ENCODE measurements at regions not wholly inside any gene's neighbourhood (a gene's known extent, or its start where the extent isn't known, plus 50 kb on each side); places are given as distances from the start of the nearest gene placed in this dataset.

DNA sequence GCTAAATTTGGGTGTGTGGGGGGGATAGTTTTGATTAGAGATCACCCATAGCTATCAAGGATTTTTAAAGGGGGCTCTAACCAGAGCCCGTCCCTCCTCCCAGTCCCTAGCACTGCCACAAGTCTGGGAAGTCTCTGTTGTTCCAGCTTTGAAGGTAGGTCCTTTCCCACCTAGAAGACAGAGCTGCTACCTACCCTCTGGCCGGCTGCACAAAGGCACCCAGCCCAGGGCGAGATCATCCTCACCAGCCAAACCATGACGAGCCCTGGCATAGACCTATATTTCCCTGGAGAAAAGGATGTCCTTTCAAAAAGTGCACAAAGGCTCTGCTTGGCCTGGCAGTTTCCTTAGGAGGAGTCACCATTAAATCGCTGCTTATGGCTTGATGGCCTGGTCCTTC lies 147.8 kb downstream of the CYP26A1 start:
- TF ChIP-seq POLR2AphosphoS5 (IDR thresholded peaks at IDR 0.05): no peak
- no peak for TF ChIP-seq TAF1 (IDR thresholded peaks at IDR 0.05; ENCODE audit: low read depth)
- TF ChIP-seq EZH2 (IDR thresholded peaks at IDR 0.05; ENCODE audit: borderline replicate concordance, insufficient read depth, low read length, poor library complexity, severe bottlenecking): no peak
- no peak for TF ChIP-seq EP300 (conservative IDR thresholded peaks at IDR 0.05; ENCODE audit: poor library complexity, severe bottlenecking)
- TF ChIP-seq RAD21 (conservative IDR thresholded peaks at IDR 0.05): no peak
- TF ChIP-seq MXI1 (conservative IDR thresholded peaks at IDR 0.05; ENCODE audit: poor library complexity, severe bottlenecking): no peak
- Histone ChIP-seq H3K27me3 (ENCODE audit: insufficient read depth, low read depth, low read length) (no peaks in the 10 kb centered on the region), H3K79me2 (replicated peaks; ENCODE audit: insufficient read depth, low read length) (no peaks in the 10 kb centered on the region)

GRCh38 chr10:93222211-93222754 lies 148.6 kb downstream of the CYP26A1 start:
- no peak overlapping the region for H3K27ac ChIP-seq (ENCODE audit: low read length)
- H3F3A ChIP-seq (ENCODE audit: insufficient read depth, low read length, poor library complexity, severe bottlenecking): no peaks in the 10 kb centered on the region
- H3K27me3 ChIP-seq (ENCODE audit: insufficient read depth, low read depth, low read length): no peaks in the 10 kb centered on the region
- TF ChIP-seq SMC3 (conservative IDR thresholded peaks at IDR 0.05; ENCODE audit: poor library complexity) (no peak), EP300 (conservative IDR thresholded peaks at IDR 0.05; ENCODE audit: poor library complexity, severe bottlenecking) (no peak), TAF1 (IDR thresholded peaks at IDR 0.05; ENCODE audit: low read depth) (no peak), RAD21 (conservative IDR thresholded peaks at IDR 0.05) (no peak), REST (IDR thresholded peaks at IDR 0.05; ENCODE audit: borderline replicate concordance) (no peak)
- TF ChIP-seq, protein P1, sequence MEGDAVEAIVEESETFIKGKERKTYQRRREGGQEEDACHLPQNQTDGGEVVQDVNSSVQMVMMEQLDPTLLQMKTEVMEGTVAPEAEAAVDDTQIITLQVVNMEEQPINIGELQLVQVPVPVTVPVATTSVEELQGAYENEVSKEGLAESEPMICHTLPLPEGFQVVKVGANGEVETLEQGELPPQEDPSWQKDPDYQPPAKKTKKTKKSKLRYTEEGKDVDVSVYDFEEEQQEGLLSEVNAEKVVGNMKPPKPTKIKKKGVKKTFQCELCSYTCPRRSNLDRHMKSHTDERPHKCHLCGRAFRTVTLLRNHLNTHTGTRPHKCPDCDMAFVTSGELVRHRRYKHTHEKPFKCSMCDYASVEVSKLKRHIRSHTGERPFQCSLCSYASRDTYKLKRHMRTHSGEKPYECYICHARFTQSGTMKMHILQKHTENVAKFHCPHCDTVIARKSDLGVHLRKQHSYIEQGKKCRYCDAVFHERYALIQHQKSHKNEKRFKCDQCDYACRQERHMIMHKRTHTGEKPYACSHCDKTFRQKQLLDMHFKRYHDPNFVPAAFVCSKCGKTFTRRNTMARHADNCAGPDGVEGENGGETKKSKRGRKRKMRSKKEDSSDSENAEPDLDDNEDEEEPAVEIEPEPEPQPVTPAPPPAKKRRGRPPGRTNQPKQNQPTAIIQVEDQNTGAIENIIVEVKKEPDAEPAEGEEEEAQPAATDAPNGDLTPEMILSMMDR (IDR thresholded peaks at IDR 0.05; ENCODE audit: poor library complexity, severe bottlenecking): no peak
- H3K9me2 ChIP-seq (ENCODE audit: insufficient read depth, low read length): no peaks in the 10 kb centered on the region
- H2AFZ ChIP-seq (ENCODE audit: low read depth, low read length): no peak overlapping the region
- no peaks in the 10 kb centered on the region for H4K20me1 ChIP-seq (ENCODE audit: insufficient read depth)
- no peak overlapping the region for H3K4me3 ChIP-seq (ENCODE audit: low read length)
- no peaks in the 10 kb centered on the region for H3K36me3 ChIP-seq (ENCODE audit: insufficient read depth, low read length)
- H3K4me2 ChIP-seq (ENCODE audit: low read length): no peak overlapping the region
- no peak overlapping the region for H3K9ac ChIP-seq (ENCODE audit: low read length)
- no peaks in the 10 kb centered on the region for H3K79me2 ChIP-seq (replicated peaks; ENCODE audit: insufficient read depth, low read length)
- H3K9me3 ChIP-seq (ENCODE audit: low read length): no peaks in the 10 kb centered on the region

More for the DNA sequence above, 147.8 kb downstream of the CYP26A1 start:
- Histone ChIP-seq H3K27ac (ENCODE audit: low read length) (no peak overlapping the region), H3K4me2 (ENCODE audit: low read length) (no peak overlapping the region), H3K9me3 (ENCODE audit: low read length) (no peaks in the 10 kb centered on the region), H3K9me2 (ENCODE audit: insufficient read depth, low read length) (no peaks in the 10 kb centered on the region), H3F3A (ENCODE audit: insufficient read depth, low read length, poor library complexity, severe bottlenecking) (no peaks in the 10 kb centered on the region), H3K9ac (ENCODE audit: low read length) (no peak overlapping the region), H2AFZ (ENCODE audit: low read depth, low read length) (no peak overlapping the region), H3K36me3 (ENCODE audit: insufficient read depth, low read length) (no peaks in the 10 kb centered on the region), H3K4me3 (ENCODE audit: low read length) (no peak overlapping the region), H4K20me1 (ENCODE audit: insufficient read depth) (no peaks in the 10 kb centered on the region)

Measured in neural cell (in vitro differentiated cells).